ENCODE measurements at regions not wholly inside any gene's neighbourhood (a gene's known extent, or its start where the extent isn't known, plus 50 kb on each side); places are given as distances from the start of the nearest gene placed in this dataset.

DNA sequence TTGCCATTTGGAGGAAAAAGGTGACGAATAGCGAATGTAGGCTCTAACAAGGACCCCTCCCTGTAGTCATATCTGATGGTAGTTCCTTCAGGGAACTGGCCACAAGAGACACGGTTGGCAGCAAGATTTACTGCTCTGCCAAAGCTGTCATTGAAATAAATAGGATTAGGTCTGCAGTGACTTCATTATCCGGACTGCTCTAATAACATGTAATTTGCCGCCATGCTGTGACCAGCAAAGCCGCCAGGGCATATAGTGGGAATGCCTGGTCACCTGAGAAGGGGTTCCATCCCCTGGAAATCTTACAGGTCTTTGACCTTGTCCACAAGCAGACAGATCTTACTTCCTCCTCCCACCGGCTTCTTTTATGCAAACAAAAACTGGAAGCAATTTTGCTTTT is 59.4 kb upstream of the LAPTM4A start:
- no peak for DNase-seq (ENCODE audit: low read depth in 2 of 2)

DNA sequence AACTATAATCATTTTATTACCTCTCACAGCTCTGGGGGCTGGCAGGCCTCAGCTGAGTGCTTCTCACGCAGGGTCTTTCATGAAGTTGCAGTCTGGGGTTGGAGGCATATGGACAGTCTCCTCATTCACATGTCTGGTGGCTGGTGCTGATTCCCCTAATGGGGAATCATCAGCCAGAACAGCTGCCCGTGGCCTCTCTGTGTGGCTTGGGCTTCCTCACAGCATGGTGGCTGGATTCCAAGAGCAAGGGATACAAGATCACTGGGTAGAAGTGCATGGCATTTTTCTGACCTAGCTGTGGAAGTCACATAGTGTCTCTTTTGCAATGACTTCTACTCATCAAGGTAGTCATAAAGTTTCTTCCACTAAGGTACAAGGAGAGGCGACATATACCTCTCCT is 59.0 kb upstream of the LAPTM4A start:
- DNase-seq (ENCODE audit: low read depth in 2 of 2) = no peak

DNA sequence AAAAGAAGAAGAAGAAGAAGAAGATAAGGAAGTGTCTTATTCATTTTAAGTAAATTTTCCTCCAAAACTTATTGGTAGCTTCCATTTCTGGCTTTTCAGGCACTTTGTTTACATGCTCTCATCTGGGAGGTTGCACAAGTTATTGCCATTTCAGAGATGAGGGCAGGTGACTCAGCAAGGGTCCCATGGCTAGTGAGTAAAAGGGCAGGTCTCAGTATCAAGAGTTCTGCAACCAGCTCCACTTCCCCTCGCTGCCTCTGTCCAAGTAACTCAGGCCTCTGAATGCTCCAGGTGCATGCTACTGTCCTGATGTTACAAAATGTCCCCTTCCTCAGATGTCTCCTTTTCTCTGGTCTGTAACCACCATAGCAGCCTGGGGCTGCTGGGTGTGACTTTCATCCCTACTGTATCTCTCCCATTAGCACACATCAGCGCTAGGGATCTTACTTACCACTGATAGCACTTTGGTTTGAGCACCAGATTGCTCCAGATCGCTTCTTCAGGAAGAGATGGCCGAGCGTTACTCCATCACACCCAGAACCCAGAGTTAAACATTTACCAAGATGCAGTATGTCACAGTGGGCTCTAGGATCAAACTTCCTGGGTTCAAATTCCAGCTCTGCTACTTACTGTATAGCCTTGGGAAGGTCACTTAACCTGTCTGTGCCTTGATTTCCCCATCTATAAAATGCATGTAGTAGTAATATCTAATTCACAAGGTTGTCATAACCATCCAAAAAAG is 57.4 kb upstream of the LAPTM4A start:
- no peak for DNase-seq (ENCODE audit: low read depth in 2 of 2)

DNA sequence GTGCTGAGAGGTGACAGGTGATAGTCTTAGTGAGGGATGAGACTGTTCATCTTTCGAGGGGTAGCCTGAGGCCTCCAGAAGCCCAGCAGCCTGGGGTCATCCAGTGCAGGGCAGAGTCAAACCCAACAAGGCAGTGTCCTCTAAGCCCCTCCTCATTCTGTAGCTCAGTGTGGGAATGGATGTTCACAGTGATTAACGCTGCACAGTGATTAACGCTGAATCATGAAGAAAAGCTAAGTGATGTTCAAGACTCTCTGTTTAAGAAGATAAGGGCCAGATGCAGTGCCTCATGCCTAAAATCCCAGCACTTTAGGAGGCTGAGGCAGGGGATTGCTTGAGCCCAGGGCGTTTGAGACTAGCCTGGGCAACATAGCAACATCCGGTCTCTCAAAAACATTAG is 56.3 kb upstream of the LAPTM4A start:
- no peak for DNase-seq (ENCODE audit: low read depth in 2 of 2)

DNA sequence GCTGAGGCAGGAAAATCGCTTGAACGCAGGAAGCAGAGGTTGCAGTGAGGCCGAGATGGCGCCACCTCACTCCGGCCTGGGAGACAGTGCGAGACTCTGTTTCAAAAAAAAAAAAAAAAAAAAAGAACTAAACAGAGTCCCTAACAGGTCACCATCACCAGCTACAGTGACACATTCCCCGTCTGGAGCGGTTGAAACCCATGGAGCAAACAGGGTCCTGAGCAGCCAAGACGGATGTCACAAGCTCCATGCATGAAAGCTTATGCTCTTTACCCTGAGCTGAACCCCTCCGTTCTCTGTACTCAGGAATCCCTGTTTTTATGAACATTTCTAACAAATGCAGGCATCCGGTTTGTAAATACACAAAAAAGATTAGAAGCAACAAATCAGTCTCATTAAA is 55.9 kb upstream of the LAPTM4A start:
- no peak for DNase-seq (ENCODE audit: low read depth in 2 of 2)

DNA sequence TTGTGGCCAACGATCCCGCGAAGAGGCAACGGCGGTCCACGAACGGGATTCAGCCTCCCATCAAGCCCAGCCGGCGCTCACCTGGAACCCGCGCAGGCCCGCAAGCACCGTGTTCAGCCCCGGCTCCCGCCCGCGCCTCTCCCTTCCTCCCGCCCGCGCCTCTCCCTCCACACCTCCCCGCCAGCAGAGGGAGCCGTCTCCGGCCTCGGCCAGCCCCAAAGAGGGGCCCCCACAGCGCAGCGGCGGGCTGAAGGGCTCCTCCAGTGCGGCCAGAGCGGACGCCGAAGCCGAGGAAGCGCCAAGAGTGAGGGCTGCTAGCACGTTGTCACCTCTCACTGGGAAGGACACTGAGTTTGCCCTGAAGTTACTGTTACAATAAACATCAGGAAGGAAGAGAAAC is 55.3 kb upstream of the LAPTM4A start:
- no peak for DNase-seq (ENCODE audit: low read depth in 2 of 2)

DNA sequence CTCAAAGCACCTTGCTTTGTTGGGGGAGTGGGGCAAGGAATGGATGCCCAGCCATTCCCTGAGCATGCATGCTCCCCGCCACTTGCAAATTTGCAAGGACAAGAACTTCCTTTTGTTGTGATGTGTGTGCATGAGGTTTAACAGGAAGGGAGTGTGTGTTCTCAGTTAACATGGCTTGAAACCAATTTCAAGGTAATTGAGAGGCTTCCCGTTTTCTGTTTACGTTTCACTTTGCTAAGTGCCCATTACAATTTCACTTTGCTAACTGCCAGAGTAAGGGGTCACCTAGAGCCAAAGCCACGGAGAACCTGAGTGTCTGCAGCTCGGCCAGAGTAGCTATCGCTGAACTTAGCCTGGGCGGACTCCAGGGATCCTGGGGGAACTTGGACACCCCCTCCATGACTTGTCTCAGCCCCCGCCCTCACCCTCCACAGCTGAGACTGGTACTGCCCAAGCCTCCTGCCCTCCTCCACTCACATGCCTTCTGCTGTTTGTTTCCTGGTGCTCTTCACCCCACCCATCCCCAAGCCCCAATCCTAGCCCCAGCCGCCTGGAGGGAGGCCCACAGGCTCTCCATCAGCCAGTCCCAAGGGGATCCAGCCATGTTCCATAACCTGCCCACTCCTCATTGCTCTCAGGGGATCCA is 53.6 kb upstream of the LAPTM4A start:
- DNase-seq (ENCODE audit: low read depth in 2 of 2) = no peak

DNA sequence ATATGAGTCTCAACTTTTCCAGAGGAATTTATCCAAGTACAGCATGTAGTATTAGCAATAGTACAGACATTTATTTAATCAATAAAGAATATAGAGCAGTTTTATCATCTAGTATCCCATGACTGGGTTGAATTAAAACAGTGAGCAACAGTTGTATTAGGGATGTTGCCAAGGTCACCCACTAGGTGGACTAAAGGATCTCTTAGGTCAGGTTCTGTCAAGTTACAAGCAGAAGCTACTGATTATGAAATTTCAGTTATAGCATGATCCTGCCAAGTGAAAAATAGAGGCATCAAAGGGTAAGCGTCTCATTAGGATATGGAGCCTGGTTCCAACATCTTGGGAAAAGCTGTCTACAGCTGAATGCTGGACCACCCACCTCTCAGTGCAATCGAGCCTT is 52.1 kb upstream of the LAPTM4A start:
- DNase-seq (ENCODE audit: low read depth in 2 of 2) = peak in 1 of 2 experiments; percentile 12
